ENCODE measurements at regions not wholly inside any gene's neighbourhood (a gene's known extent, or its start where the extent isn't known, plus 50 kb on each side); places are given as distances from the start of the nearest gene placed in this dataset.
"Not testable (repeated sequence)": the region's sequence is repeated elsewhere in the genome, so short reads cannot be mapped to it uniquely, and the experiment has no call there.

DNA sequence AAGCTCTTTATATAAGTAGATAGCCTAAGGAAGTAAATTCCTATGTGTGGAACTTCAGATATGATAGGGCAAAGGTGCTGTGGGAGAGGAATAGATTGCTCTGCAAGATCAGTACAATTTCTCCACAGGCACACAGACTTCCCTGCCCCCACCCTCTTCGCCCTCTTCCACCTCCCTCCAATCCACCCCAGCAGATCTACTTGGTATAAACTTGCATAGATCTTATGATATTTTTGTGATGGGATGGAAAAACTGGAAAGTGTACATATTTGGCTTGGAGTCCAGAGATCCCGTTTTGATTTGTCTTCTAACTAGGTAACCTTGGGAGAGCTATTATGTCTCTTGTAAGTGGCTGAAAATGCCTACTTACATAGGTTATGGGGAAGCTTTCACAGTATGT lies 586.3 kb upstream of the USP24 start:
- DNase-seq, result no peak

DNA sequence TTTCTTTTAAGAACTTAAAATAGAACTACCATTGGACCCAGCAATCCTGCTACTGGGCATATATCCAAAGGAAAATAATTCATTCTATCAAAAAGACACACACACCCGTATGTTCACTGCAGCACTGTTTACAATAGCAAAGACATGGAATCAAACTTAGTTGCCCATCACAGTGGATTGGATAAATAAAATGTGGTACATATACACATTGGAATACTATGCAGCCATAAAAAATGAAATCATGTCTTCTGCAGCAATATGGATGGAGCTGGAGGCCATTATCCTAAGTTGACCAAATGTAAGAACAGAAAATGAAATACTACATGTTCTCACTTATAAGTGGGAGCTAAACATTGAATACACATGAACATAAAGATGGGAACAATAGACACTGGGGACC lies 585.3 kb upstream of the USP24 start:
- DNase-seq, result no peak

DNA sequence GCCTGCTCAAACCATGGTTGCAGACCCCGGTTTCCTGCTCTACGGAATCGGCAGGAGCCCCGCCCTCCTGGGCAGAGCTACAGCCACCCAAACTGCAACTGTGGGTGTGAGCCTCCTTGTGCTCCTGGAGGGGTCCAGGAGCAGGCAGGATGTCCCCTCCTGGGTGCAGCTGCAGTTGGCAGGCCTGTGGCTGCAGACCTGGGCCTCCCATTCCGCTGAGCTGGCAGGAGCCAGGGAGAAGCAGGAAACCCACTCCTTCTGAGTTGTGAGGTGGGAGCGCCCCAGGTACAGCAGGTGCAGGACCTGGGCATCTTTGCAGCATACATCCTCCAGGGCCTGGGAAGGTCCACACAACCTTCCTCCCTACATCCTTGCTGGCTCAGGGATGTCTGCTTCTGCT lies 578.7 kb upstream of the USP24 start:
- DNase-seq, result no peak

- DNase-seq, result no peak
Measured at GRCh38 chr1:55792870-55793269, 577.7 kb upstream of the USP24 start.

- DNase-seq, result no peak
Measured at GRCh38 chr1:55789466-55789865, 574.3 kb upstream of the USP24 start.

GRCh38 chr1:55786396-55786795 lies 571.2 kb upstream of the USP24 start:
- no peak for DNase-seq

DNA sequence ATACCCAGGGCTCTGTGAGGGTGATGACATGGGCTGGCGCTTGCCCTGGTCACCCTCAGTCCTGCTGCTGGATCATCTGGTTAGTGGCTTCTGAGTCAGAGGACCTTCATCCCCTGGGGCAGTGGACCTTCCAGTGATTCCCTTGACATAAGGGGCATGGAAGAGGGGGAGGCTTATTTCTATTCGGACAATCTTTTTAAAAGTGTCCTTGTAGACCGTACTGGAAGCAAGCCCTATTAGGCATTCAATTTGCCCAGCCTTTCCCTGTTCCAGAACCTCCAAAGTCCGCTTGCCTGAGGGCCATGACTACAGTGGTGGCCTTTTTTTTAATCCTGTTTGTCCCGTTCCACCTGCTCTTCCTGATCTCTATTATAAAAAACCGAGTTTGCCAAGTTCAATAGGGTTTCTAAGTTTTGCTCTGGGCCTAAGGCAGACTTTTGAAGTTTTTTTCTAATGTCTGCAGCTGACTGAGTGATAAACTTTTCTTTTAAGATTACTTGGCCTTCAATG lies 569.8 kb upstream of the USP24 start:
- not testable (repeated sequence) for DNase-seq

DNA sequence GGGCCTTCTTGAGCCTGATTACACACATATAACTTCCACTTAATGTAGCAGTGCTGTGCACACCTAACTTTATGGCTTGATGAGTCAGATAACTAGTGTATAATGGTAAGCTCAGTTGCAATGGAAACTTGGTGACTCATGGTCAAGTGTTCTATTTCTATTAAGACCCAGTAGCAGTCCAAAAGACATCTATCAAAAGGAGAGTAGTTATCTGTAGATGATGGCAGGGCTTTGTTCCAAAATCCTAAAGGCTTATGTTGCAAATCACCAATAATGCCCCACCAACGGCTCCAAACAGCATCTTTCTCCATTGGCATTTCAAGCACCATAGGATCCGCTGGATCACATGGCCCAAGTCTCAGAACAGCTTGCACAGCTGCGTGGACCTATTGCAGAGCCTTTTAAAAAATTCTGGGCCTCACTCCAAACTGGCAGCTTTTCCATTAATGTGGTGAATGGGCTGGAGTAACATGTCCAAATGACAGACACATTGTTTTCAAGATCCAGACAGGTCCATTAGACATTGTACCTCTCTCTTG lies 566.8 kb upstream of the USP24 start:
- no peak for DNase-seq

DNA sequence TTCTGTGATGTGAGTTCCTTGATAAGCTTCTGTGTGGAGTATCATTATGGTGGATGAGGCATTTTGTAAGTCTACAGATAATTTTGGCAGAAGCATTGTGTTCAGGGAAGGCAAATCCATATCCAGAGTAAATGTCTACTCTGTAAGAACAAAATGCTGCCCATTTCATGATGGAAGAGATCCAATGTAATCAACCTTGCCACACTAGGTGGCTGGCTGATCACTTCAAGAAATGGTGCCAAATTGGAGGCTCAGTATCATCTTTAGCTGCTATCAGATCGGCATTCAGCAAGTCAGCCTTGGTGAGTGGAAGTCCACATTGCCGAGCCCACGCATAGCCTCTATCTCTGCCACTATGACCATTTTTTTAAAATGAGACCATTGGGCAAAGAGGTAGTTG lies 565.8 kb upstream of the USP24 start:
- no peak for DNase-seq

DNA sequence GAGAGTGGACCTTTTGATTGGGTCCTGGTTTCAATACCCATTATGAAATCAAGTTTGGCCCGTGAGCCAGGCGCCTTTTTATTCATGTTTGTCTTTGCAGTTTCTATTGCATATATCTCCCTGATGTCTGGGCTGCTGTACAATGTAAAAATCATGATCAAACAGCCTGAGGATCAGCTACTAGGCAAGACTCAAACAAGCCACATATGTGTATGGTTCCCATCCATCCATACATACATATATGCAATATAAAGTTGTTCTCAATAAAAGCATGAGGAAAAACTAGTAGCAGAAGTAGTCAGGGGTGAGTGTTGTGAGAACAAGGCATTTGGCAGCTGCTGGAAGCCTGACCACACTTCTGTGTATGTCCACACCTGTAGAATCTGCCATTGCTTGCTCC lies 562.4 kb upstream of the USP24 start:
- DNase-seq, result no peak

GRCh38 chr1:55775007-55775406 lies 559.8 kb upstream of the USP24 start:
- DNase-seq, result no peak

DNA sequence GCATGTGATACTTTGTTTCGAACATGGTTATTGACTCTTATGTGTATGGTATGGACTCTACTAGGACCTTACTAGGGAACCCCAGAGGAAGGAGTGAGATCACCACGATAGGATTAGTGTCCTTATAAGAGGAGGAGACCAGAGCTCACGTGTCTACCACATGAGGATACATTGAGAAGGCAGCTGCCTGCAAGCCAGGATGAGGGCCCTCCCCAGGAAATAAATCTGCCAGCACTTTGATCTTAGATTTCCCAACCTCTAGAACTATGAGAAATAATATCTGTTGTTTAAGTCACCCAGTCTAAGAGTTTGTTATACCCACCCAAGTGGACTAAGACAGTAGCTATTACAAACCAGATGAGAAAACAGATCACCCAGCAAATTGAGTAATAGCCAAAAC lies 559.3 kb upstream of the USP24 start:
- no peak for DNase-seq

GRCh38 chr1:55773211-55773940 lies 558.2 kb upstream of the USP24 start:
- DNase-seq, result no peak

DNA sequence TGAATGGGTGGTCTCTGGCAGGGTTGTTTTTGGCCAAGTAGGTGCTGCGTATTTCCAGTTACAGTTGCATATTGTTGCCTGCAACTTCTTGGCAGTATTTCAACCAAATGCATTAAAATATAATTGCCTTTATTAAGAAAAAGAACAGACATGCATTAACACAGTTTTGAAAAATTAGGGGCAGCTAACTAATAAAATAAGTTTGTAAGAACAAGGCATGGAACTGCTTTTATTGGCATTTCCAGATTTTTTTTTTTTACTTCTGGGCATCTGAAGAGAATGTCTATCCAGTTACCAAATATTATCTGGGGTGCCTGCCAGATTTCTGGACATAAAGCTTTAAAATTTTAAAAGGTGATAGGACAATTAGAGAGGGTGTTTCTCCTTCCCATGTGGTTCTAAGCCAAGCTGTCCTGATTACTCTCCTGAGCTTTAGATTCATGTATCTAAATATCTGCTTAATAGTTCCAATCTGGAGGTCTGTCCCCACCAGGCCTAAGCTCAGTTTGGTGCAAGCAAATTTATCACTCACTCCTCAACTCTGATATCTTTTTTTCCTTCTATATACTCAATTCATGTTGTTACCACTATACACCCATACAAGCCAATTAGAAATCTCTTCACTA lies 553.3 kb upstream of the USP24 start:
- DNase-seq, result no peak

DNA sequence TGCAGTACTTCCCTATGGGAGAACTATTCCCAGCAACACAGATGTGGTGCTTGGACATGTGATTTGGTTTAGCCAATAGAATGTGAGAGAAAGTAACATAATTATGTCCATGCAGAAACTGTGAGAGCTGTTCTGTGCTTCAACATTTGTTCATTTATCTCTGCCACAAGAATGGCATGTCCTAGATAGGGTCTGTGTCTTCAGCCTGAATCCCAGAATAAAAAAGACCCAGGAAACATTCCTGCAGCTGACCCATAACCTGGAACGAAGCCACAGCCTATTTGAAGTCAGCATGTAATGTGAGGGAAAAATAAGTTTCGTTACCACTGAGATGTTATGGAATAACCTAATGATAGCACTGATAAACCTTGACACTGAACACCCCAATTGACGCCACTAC lies 552.0 kb upstream of the USP24 start:
- no peak for DNase-seq

GRCh38 chr1:55765505-55765904 lies 550.3 kb upstream of the USP24 start:
- not testable (repeated sequence) for DNase-seq

- DNase-seq, result no peak
Measured at GRCh38 chr1:55751776-55752175, 536.6 kb upstream of the USP24 start.

DNA sequence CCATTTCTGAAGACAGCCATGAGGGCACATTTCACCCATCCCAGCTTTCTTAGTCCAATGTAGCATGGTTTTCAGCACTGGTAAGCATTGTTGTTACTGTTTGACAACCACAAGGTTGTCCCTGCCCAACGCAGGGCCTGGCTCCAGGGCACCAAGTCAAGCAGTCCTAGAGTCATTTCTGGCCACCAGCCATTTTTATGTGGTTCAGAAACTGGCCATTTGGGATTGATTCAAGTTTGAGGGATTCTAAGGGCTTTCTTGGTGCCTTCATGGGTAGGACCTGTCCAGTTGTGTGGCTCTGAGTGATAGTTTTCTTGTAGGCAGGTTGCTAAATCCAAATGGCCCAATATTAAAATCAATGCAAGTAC lies 535.4 kb upstream of the USP24 start:
- no peak for DNase-seq

GRCh38 chr1:55749975-55750627 lies 534.9 kb upstream of the USP24 start:
- DNase-seq, result no peak

DNA sequence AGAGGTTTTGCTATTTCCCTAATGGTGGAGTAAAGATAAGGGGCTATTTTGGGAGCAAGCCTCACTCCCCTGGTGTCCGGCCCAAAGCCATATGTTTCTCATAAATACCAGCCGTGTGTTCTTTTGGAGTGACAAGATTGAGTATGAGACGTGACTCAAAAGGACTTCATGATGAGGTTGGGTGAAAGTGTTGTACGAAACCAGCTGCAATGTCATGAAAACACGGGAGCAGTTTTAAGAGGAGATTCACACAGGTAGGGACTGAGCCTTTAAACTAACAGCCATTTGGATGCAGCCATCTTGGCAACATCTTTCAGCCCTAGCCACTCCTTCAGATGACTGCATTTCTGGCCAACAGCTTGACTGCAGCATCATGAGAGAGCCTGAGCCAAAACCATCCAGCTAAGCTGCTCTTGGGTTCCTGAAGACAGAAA lies 532.3 kb upstream of the USP24 start:
- DNase-seq, result no peak

DNA sequence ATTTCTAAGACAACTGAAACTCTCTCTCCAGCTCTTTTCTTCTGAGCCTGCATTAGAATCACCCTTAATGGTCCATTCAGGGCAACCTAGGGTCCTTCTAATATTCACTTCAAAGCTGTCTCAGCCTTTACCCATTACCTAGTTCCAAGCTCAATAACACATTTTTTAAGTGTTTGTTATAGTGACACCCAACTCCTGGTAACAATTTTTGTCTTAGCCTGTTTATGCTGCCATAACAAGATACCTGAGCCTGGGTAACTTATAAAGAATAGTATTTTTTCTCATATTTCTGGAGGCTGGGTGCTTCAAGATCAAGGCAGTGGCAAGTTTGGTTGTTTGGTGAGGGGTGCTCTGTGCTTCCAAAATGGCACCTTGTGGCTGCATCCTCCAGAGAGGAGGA lies 531.5 kb upstream of the USP24 start:
- DNase-seq, result no peak

GRCh38 chr1:55741516-55741915 lies 526.4 kb upstream of the USP24 start:
- DNase-seq, result no peak

GRCh38 chr1:55735106-55735505 lies 519.9 kb upstream of the USP24 start:
- no peak for DNase-seq

DNA sequence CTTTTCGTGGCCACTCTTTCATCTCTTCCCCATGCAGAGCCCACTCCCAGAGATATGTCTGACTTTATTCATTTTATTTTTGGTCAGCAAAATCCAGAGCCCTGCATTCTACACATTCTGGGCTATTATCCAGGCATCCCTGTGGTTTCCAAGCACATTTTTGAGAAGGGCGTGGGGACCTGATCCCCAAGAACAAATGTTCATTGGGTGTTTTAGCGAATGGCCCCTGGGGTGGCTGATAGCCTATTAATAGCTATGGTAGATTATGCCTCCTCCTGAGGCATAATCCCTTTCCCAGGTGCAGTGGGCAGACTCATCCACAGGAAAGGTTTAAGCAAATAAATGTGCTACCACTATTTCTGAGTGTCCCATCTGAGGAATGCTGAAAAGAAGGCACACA lies 511.8 kb upstream of the USP24 start:
- no peak for DNase-seq
